GM12878 (cell line): ENCODE measurements at regions not wholly inside any gene's neighbourhood (a gene's known extent, or its start where the extent isn't known, plus 50 kb on each side); places are given as distances from the start of the nearest gene placed in this dataset.

Experiments
- BCL11A ChIP-seq: IDR thresholded peaks from 2 replicates; pipeline ENCODE4 v1.6.1; 2011; ENCODE audit warnings: low read depth, low read length
- EZH2 ChIP-seq: IDR thresholded peaks from 2 replicates; pipeline ENCODE4 v1.6.1; 2012; ENCODE audit warnings: low read depth, mild to moderate bottlenecking, control low read depth, inconsistent platforms, low read length, borderline replicate concordance; ENCODE audit not compliant: control insufficient read depth
- RFX5 ChIP-seq: IDR thresholded peaks from 2 replicates; pipeline ENCODE4 v1.6.1; 2011; ENCODE audit warnings: low read depth, low read length, improper control_type of control experiment
- ZZZ3 ChIP-seq: IDR thresholded peaks from 2 replicates; pipeline ENCODE4 v1.6.1; 2011; ENCODE audit warnings: low read depth; ENCODE audit not compliant: control insufficient read depth, insufficient read length
- TF ChIP-seq, protein P1 (sequence below), 3 experiments: IDR thresholded peaks in 2 of 3; conservative IDR thresholded peaks in 1 of 3; 2 replicates each; pipeline ENCODE4 v1.5.1; 2011; ENCODE audit warnings: low read depth in 3 of 3, low read length in 3 of 3, mild to moderate bottlenecking in 3 of 3, control low read depth in 2 of 3, moderate library complexity in 2 of 3, inconsistent platforms in 1 of 3, mixed read lengths in 1 of 3; ENCODE audit not compliant: control insufficient read depth in 2 of 3, insufficient read depth in 1 of 3; ENCODE audit errors: extremely low read depth in 1 of 3
- TF ChIP-seq, protein P2 (sequence below): IDR thresholded peaks from 2 replicates; pipeline ENCODE4 v1.6.1; 2012; ENCODE audit warnings: low read depth, low read length, improper control_type of control experiment
- TF ChIP-seq, protein P3 (sequence below): IDR thresholded peaks from 2 replicates; pipeline ENCODE4 v1.6.1; 2011; ENCODE audit warnings: low read depth, mild to moderate bottlenecking, low read length, moderate library complexity, borderline replicate concordance; ENCODE audit errors: extremely low read depth

GRCh38 chr3:42037318-42037945 lies 53.7 kb upstream of the TRAK1 start:
- TF ChIP-seq BCL11A (no peak), RFX5 (no peak), ZZZ3 (no peak), EZH2 (no peak)
- TF ChIP-seq, protein P1, sequence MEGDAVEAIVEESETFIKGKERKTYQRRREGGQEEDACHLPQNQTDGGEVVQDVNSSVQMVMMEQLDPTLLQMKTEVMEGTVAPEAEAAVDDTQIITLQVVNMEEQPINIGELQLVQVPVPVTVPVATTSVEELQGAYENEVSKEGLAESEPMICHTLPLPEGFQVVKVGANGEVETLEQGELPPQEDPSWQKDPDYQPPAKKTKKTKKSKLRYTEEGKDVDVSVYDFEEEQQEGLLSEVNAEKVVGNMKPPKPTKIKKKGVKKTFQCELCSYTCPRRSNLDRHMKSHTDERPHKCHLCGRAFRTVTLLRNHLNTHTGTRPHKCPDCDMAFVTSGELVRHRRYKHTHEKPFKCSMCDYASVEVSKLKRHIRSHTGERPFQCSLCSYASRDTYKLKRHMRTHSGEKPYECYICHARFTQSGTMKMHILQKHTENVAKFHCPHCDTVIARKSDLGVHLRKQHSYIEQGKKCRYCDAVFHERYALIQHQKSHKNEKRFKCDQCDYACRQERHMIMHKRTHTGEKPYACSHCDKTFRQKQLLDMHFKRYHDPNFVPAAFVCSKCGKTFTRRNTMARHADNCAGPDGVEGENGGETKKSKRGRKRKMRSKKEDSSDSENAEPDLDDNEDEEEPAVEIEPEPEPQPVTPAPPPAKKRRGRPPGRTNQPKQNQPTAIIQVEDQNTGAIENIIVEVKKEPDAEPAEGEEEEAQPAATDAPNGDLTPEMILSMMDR (IDR thresholded peaks at IDR 0.05 in 2 of 3, conservative IDR thresholded peaks at IDR 0.05 in 1 of 3; ENCODE audit: control insufficient read depth in 2 of 3, extremely low read depth in 1 of 3, insufficient read depth in 1 of 3, low read depth in 3 of 3, low read length in 3 of 3) = no peak
- TF ChIP-seq, protein P2, sequence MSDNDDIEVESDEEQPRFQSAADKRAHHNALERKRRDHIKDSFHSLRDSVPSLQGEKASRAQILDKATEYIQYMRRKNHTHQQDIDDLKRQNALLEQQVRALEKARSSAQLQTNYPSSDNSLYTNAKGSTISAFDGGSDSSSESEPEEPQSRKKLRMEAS = no peak
- TF ChIP-seq, protein P3, sequence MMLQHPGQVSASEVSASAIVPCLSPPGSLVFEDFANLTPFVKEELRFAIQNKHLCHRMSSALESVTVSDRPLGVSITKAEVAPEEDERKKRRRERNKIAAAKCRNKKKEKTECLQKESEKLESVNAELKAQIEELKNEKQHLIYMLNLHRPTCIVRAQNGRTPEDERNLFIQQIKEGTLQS = no peak
